Astrocyte (in vitro differentiated cells and primary cell): ENCODE measurements at regions not wholly inside any gene's neighbourhood (a gene's known extent, or its start where the extent isn't known, plus 50 kb on each side); places are given as distances from the start of the nearest gene placed in this dataset.

Experiments used
- DNase-seq: peaks from one replicate; pipeline ENCODE4 v3.0.0-alpha.2; 2010; ENCODE audit warnings: low read depth
- FAIRE-seq: peaks from 2 replicates; lab custom pipeline; 2011; peaks lifted over from hg19 to GRCh38; lab: Jason Lieb, UNC
- H2AFZ ChIP-seq: 2 replicates; pipeline ENCODE4 v1.6.0; 2012; ENCODE audit warnings: low read depth, low read length, inconsistent platforms
- H3K27ac ChIP-seq: 2 replicates; pipeline ENCODE4 v1.5.1; 2011; ENCODE audit warnings: low read depth, low read length, inconsistent platforms
- H3K27me3 ChIP-seq: 2 replicates; pipeline ENCODE4 v1.6.0; 2011; ENCODE audit warnings: low read length, inconsistent platforms; ENCODE audit not compliant: insufficient read depth
- H3K36me3 ChIP-seq: 2 replicates; pipeline ENCODE4 v1.5.1; 2011; ENCODE audit warnings: low read length, inconsistent platforms; ENCODE audit not compliant: insufficient read depth
- H3K4me1 ChIP-seq: 2 replicates; pipeline ENCODE4 v1.5.1; 2011; ENCODE audit warnings: low read length, inconsistent platforms; ENCODE audit not compliant: insufficient read depth
- H3K4me2 ChIP-seq: 2 replicates; pipeline ENCODE4 v1.6.0; 2012; ENCODE audit warnings: low read length, inconsistent platforms
- H3K4me3 ChIP-seq: 2 replicates; pipeline ENCODE4 v1.5.1; 2011; ENCODE audit warnings: low read depth, mild to moderate bottlenecking, low read length, inconsistent platforms; ENCODE audit not compliant: insufficient read depth
- H3K79me2 ChIP-seq: 2 replicates; pipeline ENCODE4 v1.6.0; 2012; ENCODE audit warnings: mild to moderate bottlenecking, low read length, inconsistent platforms; ENCODE audit not compliant: insufficient read depth
- H3K9ac ChIP-seq: 2 replicates; pipeline ENCODE4 v1.6.0; 2012; ENCODE audit warnings: mild to moderate bottlenecking, low read length, inconsistent platforms
- H3K9me3 ChIP-seq: 2 replicates; pipeline ENCODE4 v1.5.1; 2012; ENCODE audit warnings: low read depth, mild to moderate bottlenecking, low read length, inconsistent platforms; ENCODE audit not compliant: insufficient read depth
- H4K20me1 ChIP-seq: 2 replicates; pipeline ENCODE4 v1.6.0; 2012; ENCODE audit warnings: low read length, inconsistent platforms; ENCODE audit not compliant: insufficient read depth
- H3K27ac Mint-ChIP-seq: one replicate; pipeline ENCODE4 v1.8.0; 2021; ENCODE audit warnings: mild to moderate bottlenecking, mixed read lengths; ENCODE audit not compliant: unreplicated experiment
- H3K27me3 Mint-ChIP-seq: one replicate; pipeline ENCODE4 v1.8.0; 2021; ENCODE audit warnings: low read depth, mixed read lengths; ENCODE audit not compliant: unreplicated experiment
- H3K36me3 Mint-ChIP-seq: one replicate; pipeline ENCODE4 v1.8.0; 2021; ENCODE audit warnings: low read depth, mixed read lengths; ENCODE audit not compliant: unreplicated experiment
- H3K4me1 Mint-ChIP-seq: one replicate; pipeline ENCODE4 v1.8.0; 2021; ENCODE audit warnings: low read depth, mixed read lengths; ENCODE audit not compliant: unreplicated experiment
- H3K4me3 Mint-ChIP-seq: one replicate; pipeline ENCODE4 v1.8.0; 2021; ENCODE audit warnings: mild to moderate bottlenecking, moderate library complexity, mixed read lengths; ENCODE audit not compliant: unreplicated experiment
- H3K9me3 Mint-ChIP-seq: one replicate; pipeline ENCODE4 v1.8.0; 2021; ENCODE audit warnings: mild to moderate bottlenecking, mixed read lengths; ENCODE audit not compliant: unreplicated experiment
- EZH2 ChIP-seq: IDR thresholded peaks from 2 replicates; pipeline ENCODE4 v1.6.1; 2012; ENCODE audit warnings: mild to moderate bottlenecking, low read length, inconsistent platforms; ENCODE audit not compliant: insufficient read depth
- TF ChIP-seq, protein P1 (sequence below): IDR thresholded peaks from 2 replicates; pipeline ENCODE4 v1.5.1; 2011; ENCODE audit warnings: low read depth, mild to moderate bottlenecking, inconsistent platforms, low read length, moderate library complexity; ENCODE audit not compliant: insufficient read depth

DNA sequence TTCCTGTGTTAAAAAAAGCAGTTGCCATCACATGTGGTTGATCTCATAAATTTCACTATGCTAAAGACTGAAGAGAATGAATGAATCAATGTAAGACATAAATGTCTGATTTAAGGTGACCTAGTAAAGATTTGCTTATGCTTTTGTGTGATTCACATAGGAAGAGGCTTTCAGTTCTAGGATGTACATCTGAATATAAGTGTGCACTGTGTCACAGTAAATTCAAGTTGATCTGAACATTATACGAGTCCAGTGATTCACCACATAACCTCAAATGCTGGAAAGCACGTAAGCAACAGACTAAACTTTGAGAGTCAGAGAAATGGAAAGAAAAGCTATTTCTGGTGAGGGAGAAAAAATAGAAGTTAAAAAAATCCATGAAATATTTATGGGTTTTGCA is 567.9 kb downstream of the EPHA5 start:
- Histone ChIP-seq H3K27me3 (no peaks in the 10 kb centered on the region), H3K36me3 (no peaks in the 10 kb centered on the region), H3K9ac (no peak overlapping the region), H3K4me3 (no peak overlapping the region), H2AFZ (no peak overlapping the region), H4K20me1 (no peaks in the 10 kb centered on the region), H3K4me2 (no peak overlapping the region), H3K79me2 (no peaks in the 10 kb centered on the region), H3K27ac (no peak overlapping the region), H3K4me1 (no peaks in the 10 kb centered on the region), H3K9me3 (no peaks in the 10 kb centered on the region)
- H3K36me3 Mint-ChIP-seq = no peaks in the 10 kb centered on the region
- no peaks in the 10 kb centered on the region for H3K27me3 Mint-ChIP-seq
- FAIRE-seq (no peak), DNase-seq (no peak)
- H3K27ac Mint-ChIP-seq = no peak overlapping the region
- no peak overlapping the region for H3K4me3 Mint-ChIP-seq
- H3K4me1 Mint-ChIP-seq = no peaks in the 10 kb centered on the region
- TF ChIP-seq EZH2 = no peak
- TF ChIP-seq, protein P1, sequence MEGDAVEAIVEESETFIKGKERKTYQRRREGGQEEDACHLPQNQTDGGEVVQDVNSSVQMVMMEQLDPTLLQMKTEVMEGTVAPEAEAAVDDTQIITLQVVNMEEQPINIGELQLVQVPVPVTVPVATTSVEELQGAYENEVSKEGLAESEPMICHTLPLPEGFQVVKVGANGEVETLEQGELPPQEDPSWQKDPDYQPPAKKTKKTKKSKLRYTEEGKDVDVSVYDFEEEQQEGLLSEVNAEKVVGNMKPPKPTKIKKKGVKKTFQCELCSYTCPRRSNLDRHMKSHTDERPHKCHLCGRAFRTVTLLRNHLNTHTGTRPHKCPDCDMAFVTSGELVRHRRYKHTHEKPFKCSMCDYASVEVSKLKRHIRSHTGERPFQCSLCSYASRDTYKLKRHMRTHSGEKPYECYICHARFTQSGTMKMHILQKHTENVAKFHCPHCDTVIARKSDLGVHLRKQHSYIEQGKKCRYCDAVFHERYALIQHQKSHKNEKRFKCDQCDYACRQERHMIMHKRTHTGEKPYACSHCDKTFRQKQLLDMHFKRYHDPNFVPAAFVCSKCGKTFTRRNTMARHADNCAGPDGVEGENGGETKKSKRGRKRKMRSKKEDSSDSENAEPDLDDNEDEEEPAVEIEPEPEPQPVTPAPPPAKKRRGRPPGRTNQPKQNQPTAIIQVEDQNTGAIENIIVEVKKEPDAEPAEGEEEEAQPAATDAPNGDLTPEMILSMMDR = no peak
- no peaks in the 10 kb centered on the region for H3K9me3 Mint-ChIP-seq

DNA sequence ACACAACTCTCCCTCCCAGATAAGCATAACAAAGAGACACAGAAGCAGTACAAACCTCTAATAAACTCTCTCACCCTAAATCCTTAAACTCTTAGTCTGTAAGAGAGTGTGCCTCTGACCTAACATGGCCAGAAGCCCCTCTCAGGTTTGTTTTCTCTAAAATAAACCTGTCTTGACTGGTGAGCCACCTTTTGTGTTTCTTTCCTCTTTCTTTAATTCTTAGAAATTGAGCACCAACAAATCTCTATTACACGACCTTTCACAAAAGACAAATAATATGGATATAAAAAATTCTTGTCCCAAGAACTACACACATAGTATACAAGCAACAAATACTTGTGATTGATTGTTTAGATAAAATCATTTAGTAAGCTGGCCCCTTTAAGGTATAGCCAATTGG is 573.7 kb downstream of the EPHA5 start:
- H3K36me3 Mint-ChIP-seq = no peaks in the 10 kb centered on the region
- H3K4me3 ChIP-seq = no peak overlapping the region
- no peak overlapping the region for H3K27ac ChIP-seq
- TF ChIP-seq EZH2 = no peak
- TF ChIP-seq, protein P1 = no peak
- H3K9me3 ChIP-seq = no peaks in the 10 kb centered on the region
- no peak overlapping the region for H3K4me2 ChIP-seq
- H3K27ac Mint-ChIP-seq = no peak overlapping the region
- no peak overlapping the region for H2AFZ ChIP-seq
- H3K9me3 Mint-ChIP-seq = peaks cover 2% of the 10 kb centered on the region
- H3K4me3 Mint-ChIP-seq = no peak overlapping the region
- no peak overlapping the region for H3K9ac ChIP-seq
- no peaks in the 10 kb centered on the region for H3K27me3 ChIP-seq
- H3K36me3 ChIP-seq = no peaks in the 10 kb centered on the region
- no peaks in the 10 kb centered on the region for H3K79me2 ChIP-seq
- FAIRE-seq (no peak), DNase-seq (no peak)
- H3K4me1 Mint-ChIP-seq = no peaks in the 10 kb centered on the region
- no peaks in the 10 kb centered on the region for H3K4me1 ChIP-seq
- H3K27me3 Mint-ChIP-seq = no peaks in the 10 kb centered on the region
- H4K20me1 ChIP-seq = no peaks in the 10 kb centered on the region

DNA sequence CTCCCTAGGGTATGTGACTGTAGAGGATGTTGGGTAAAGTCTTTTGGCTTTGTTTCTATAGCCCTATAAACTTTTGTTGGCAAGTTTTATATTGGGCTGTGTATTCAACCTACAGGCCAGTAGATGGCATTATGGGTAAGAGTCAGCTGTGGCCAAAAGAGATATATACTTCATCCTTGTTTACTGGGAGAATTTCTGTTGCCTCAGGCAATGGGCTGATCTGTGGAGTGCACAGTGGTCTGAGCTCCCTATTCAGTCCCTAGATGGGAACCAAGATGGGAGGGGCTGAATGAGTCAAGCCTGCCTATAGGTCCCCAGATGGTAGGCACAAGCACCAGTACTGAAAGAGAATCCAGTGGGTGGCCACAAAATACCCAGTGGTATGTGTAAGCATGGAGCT is 580.6 kb downstream of the EPHA5 start:
- Mint-ChIP-seq H3K9me3 (no peaks in the 10 kb centered on the region), H3K36me3 (no peaks in the 10 kb centered on the region), H3K27ac (no peak overlapping the region), H3K4me3 (no peak overlapping the region), H3K4me1 (no peaks in the 10 kb centered on the region), H3K27me3 (no peaks in the 10 kb centered on the region)
- no peak overlapping the region for H2AFZ ChIP-seq
- FAIRE-seq (no peak), DNase-seq (peak; percentile 17)
- no peak overlapping the region for H3K9ac ChIP-seq
- H3K4me3 ChIP-seq = no peak overlapping the region
- H3K9me3 ChIP-seq = no peaks in the 10 kb centered on the region
- H3K4me2 ChIP-seq = no peak overlapping the region
- no peaks in the 10 kb centered on the region for H3K27me3 ChIP-seq
- H4K20me1 ChIP-seq = no peaks in the 10 kb centered on the region
- no peaks in the 10 kb centered on the region for H3K4me1 ChIP-seq
- no peak for TF ChIP-seq EZH2
- TF ChIP-seq, protein P1 = peak; percentile 17
- H3K79me2 ChIP-seq = no peaks in the 10 kb centered on the region
- H3K27ac ChIP-seq = no peak overlapping the region
- H3K36me3 ChIP-seq = no peaks in the 10 kb centered on the region
